ENCODE measurements at regions not wholly inside any gene's neighbourhood (a gene's known extent, or its start where the extent isn't known, plus 50 kb on each side); places are given as distances from the start of the nearest gene placed in this dataset.

GRCh38 chr9:11340654-11341053, 727.9 kb upstream of the PTPRD start:
- no peaks in the 10 kb centered on the region for H3K4me1 ChIP-seq (ENCODE audit: control insufficient read depth, insufficient read depth, low read length)
- no peaks in the 10 kb centered on the region for H3K27me3 ChIP-seq (ENCODE audit: control insufficient read depth, insufficient read depth, low read length)
- no peaks in the 10 kb centered on the region for H3K36me3 ChIP-seq (ENCODE audit: control insufficient read depth, insufficient read depth, low read length)
- no peak overlapping the region for H3K9ac ChIP-seq (ENCODE audit: low read depth, low read length)
- H3K9me3 ChIP-seq (ENCODE audit: control insufficient read depth, insufficient read depth, low read length) = no peaks in the 10 kb centered on the region
- no peak overlapping the region for H3K4me3 ChIP-seq (ENCODE audit: low read depth, low read length)
- H3K27ac ChIP-seq (ENCODE audit: low read depth, low read length) = no peak overlapping the region

- Histone ChIP-seq H3K27ac (ENCODE audit: low read depth, low read length) (no peak overlapping the region), H3K4me1 (ENCODE audit: control insufficient read depth, insufficient read depth, low read length) (no peaks in the 10 kb centered on the region), H3K9me3 (ENCODE audit: control insufficient read depth, insufficient read depth, low read length) (peaks cover 4% of the 10 kb centered on the region; the same call in 1 of the 2 replicates), H3K27me3 (ENCODE audit: control insufficient read depth, insufficient read depth, low read length) (no peaks in the 10 kb centered on the region), H3K36me3 (ENCODE audit: control insufficient read depth, insufficient read depth, low read length) (no peaks in the 10 kb centered on the region), H3K9ac (ENCODE audit: low read depth, low read length) (no peak overlapping the region), H3K4me3 (ENCODE audit: low read depth, low read length) (no peak overlapping the region)
These were observed 734.6 kb upstream of the PTPRD start for GRCh38 chr9:11347437-11347836.

GRCh38 chr9:11348366-11348765, 735.6 kb upstream of the PTPRD start:
- Histone ChIP-seq H3K9me3 (ENCODE audit: control insufficient read depth, insufficient read depth, low read length) (peaks cover 4% of the 10 kb centered on the region; the same call in 1 of the 2 replicates), H3K36me3 (ENCODE audit: control insufficient read depth, insufficient read depth, low read length) (no peaks in the 10 kb centered on the region), H3K27ac (ENCODE audit: low read depth, low read length) (no peak overlapping the region), H3K27me3 (ENCODE audit: control insufficient read depth, insufficient read depth, low read length) (no peaks in the 10 kb centered on the region), H3K4me3 (ENCODE audit: low read depth, low read length) (no peak overlapping the region), H3K4me1 (ENCODE audit: control insufficient read depth, insufficient read depth, low read length) (no peaks in the 10 kb centered on the region), H3K9ac (ENCODE audit: low read depth, low read length) (no peak overlapping the region)

- H3K4me1 ChIP-seq (ENCODE audit: control insufficient read depth, insufficient read depth, low read length) = no peaks in the 10 kb centered on the region
- H3K27ac ChIP-seq (ENCODE audit: low read depth, low read length) = no peak overlapping the region
- no peak overlapping the region for H3K4me3 ChIP-seq (ENCODE audit: low read depth, low read length)
- H3K9ac ChIP-seq (ENCODE audit: low read depth, low read length) = no peak overlapping the region
- no peaks in the 10 kb centered on the region for H3K27me3 ChIP-seq (ENCODE audit: control insufficient read depth, insufficient read depth, low read length)
- peaks cover 4% of the 10 kb centered on the region; the same call in 1 of the 2 replicates for H3K9me3 ChIP-seq (ENCODE audit: control insufficient read depth, insufficient read depth, low read length)
- no peaks in the 10 kb centered on the region for H3K36me3 ChIP-seq (ENCODE audit: control insufficient read depth, insufficient read depth, low read length)
These were observed 736.4 kb upstream of the PTPRD start for GRCh38 chr9:11349187-11349586.

- no peaks in the 10 kb centered on the region for H3K27me3 ChIP-seq (ENCODE audit: control insufficient read depth, insufficient read depth, low read length)
- no peaks in the 10 kb centered on the region for H3K36me3 ChIP-seq (ENCODE audit: control insufficient read depth, insufficient read depth, low read length)
- no peak overlapping the region for H3K4me3 ChIP-seq (ENCODE audit: low read depth, low read length)
- H3K4me1 ChIP-seq (ENCODE audit: control insufficient read depth, insufficient read depth, low read length) = no peaks in the 10 kb centered on the region; the same call in 1 of the 2 replicates
- peaks cover 4% of the 10 kb centered on the region; the same call in 1 of the 2 replicates for H3K9me3 ChIP-seq (ENCODE audit: control insufficient read depth, insufficient read depth, low read length)
- H3K9ac ChIP-seq (ENCODE audit: low read depth, low read length) = no peak overlapping the region
- no peak overlapping the region for H3K27ac ChIP-seq (ENCODE audit: low read depth, low read length)
These were observed 739.8 kb upstream of the PTPRD start for GRCh38 chr9:11352612-11353011.

GRCh38 chr9:11356067-11356466, 743.3 kb upstream of the PTPRD start:
- no peaks in the 10 kb centered on the region for H3K27me3 ChIP-seq (ENCODE audit: control insufficient read depth, insufficient read depth, low read length)
- H3K36me3 ChIP-seq (ENCODE audit: control insufficient read depth, insufficient read depth, low read length) = no peaks in the 10 kb centered on the region
- H3K9me3 ChIP-seq (ENCODE audit: control insufficient read depth, insufficient read depth, low read length) = no peaks in the 10 kb centered on the region
- no peak overlapping the region for H3K4me3 ChIP-seq (ENCODE audit: low read depth, low read length)
- no peaks in the 10 kb centered on the region; the same call in 1 of the 2 replicates for H3K4me1 ChIP-seq (ENCODE audit: control insufficient read depth, insufficient read depth, low read length)
- no peak overlapping the region for H3K9ac ChIP-seq (ENCODE audit: low read depth, low read length)
- no peak overlapping the region for H3K27ac ChIP-seq (ENCODE audit: low read depth, low read length)

- Histone ChIP-seq H3K36me3 (ENCODE audit: control insufficient read depth, insufficient read depth, low read length) (no peaks in the 10 kb centered on the region), H3K27ac (ENCODE audit: low read depth, low read length) (no peak overlapping the region), H3K27me3 (ENCODE audit: control insufficient read depth, insufficient read depth, low read length) (no peaks in the 10 kb centered on the region), H3K9me3 (ENCODE audit: control insufficient read depth, insufficient read depth, low read length) (no peaks in the 10 kb centered on the region), H3K4me1 (ENCODE audit: control insufficient read depth, insufficient read depth, low read length) (no peaks in the 10 kb centered on the region), H3K9ac (ENCODE audit: low read depth, low read length) (no peak overlapping the region), H3K4me3 (ENCODE audit: low read depth, low read length) (no peak overlapping the region)
These were observed 753.9 kb upstream of the PTPRD start for GRCh38 chr9:11366585-11367129.

- Histone ChIP-seq H3K9me3 (ENCODE audit: control insufficient read depth, insufficient read depth, low read length) (no peaks in the 10 kb centered on the region), H3K4me1 (ENCODE audit: control insufficient read depth, insufficient read depth, low read length) (peaks cover 7% of the 10 kb centered on the region), H3K36me3 (ENCODE audit: control insufficient read depth, insufficient read depth, low read length) (no peaks in the 10 kb centered on the region), H3K9ac (ENCODE audit: low read depth, low read length) (no peak overlapping the region), H3K27me3 (ENCODE audit: control insufficient read depth, insufficient read depth, low read length) (no peaks in the 10 kb centered on the region), H3K4me3 (ENCODE audit: low read depth, low read length) (no peak overlapping the region), H3K27ac (ENCODE audit: low read depth, low read length) (no peak overlapping the region)
These were observed 762.1 kb upstream of the PTPRD start for GRCh38 chr9:11374926-11375325.

GRCh38 chr9:11402621-11403020, 789.8 kb upstream of the PTPRD start:
- H3K4me1 ChIP-seq (ENCODE audit: control insufficient read depth, insufficient read depth, low read length) = no peaks in the 10 kb centered on the region
- H3K9ac ChIP-seq (ENCODE audit: low read depth, low read length) = no peak overlapping the region
- H3K9me3 ChIP-seq (ENCODE audit: control insufficient read depth, insufficient read depth, low read length) = peaks cover 34% of the 10 kb centered on the region
- H3K36me3 ChIP-seq (ENCODE audit: control insufficient read depth, insufficient read depth, low read length) = no peaks in the 10 kb centered on the region
- H3K27ac ChIP-seq (ENCODE audit: low read depth, low read length) = no peak overlapping the region
- no peaks in the 10 kb centered on the region for H3K27me3 ChIP-seq (ENCODE audit: control insufficient read depth, insufficient read depth, low read length)
- H3K4me3 ChIP-seq (ENCODE audit: low read depth, low read length) = no peak overlapping the region

GRCh38 chr9:11414241-11414640, 801.4 kb upstream of the PTPRD start:
- H3K36me3 ChIP-seq (ENCODE audit: control insufficient read depth, insufficient read depth, low read length) = no peaks in the 10 kb centered on the region
- H3K4me1 ChIP-seq (ENCODE audit: control insufficient read depth, insufficient read depth, low read length) = no peaks in the 10 kb centered on the region
- H3K27ac ChIP-seq (ENCODE audit: low read depth, low read length) = no peak overlapping the region
- no peaks in the 10 kb centered on the region; the same call in 1 of the 2 replicates for H3K9me3 ChIP-seq (ENCODE audit: control insufficient read depth, insufficient read depth, low read length)
- H3K9ac ChIP-seq (ENCODE audit: low read depth, low read length) = no peak overlapping the region
- no peak overlapping the region for H3K4me3 ChIP-seq (ENCODE audit: low read depth, low read length)
- H3K27me3 ChIP-seq (ENCODE audit: control insufficient read depth, insufficient read depth, low read length) = no peaks in the 10 kb centered on the region

- Histone ChIP-seq H3K27me3 (ENCODE audit: control insufficient read depth, insufficient read depth, low read length) (no peaks in the 10 kb centered on the region), H3K9me3 (ENCODE audit: control insufficient read depth, insufficient read depth, low read length) (no peaks in the 10 kb centered on the region; the same call in 1 of the 2 replicates), H3K9ac (ENCODE audit: low read depth, low read length) (no peak overlapping the region), H3K4me1 (ENCODE audit: control insufficient read depth, insufficient read depth, low read length) (no peaks in the 10 kb centered on the region), H3K36me3 (ENCODE audit: control insufficient read depth, insufficient read depth, low read length) (no peaks in the 10 kb centered on the region), H3K4me3 (ENCODE audit: low read depth, low read length) (no peak overlapping the region), H3K27ac (ENCODE audit: low read depth, low read length) (no peak overlapping the region)
These were observed 805.0 kb upstream of the PTPRD start for GRCh38 chr9:11417782-11418181.
